Panc1 (cell line): ENCODE measurements at regions not wholly inside any gene's neighbourhood (a gene's known extent, or its start where the extent isn't known, plus 50 kb on each side); places are given as distances from the start of the nearest gene placed in this dataset.

ENCODE experiments used
- ATAC-seq: fragments of 200-7000 bp; cut with Tn5 transposase; 2 replicates; pipeline ENCODE4 v1.9.1; 2020; ENCODE audit warnings: mild to moderate bottlenecking, moderate library complexity
- BruUV-seq: library from RNA; stranded (reverse); fragments of 400-500 nt; replicated peaks from 2 replicates; lab custom pipeline; 2021; lab: Mats Ljungman, UMichigan
- CTCF ChIA-PET: fragments of 300-600 bp; sonication (Branson Sonifier 250); formaldehyde crosslinking; loops from one replicate; lab custom pipeline; 2022; ENCODE audit warnings: antibody characterized with exemption; lab: Charles Lee
- POLR2A ChIA-PET: fragments of 300-600 bp; sonication (Branson Sonifier 250); formaldehyde crosslinking; loops from one replicate; lab custom pipeline; 2022; ENCODE audit warnings: antibody characterized with exemption; lab: Charles Lee
- DNase-seq: peaks from one replicate; pipeline ENCODE4 v3.0.0-alpha.2; 2010; ENCODE audit warnings: low read depth, low spot score
- H3K27ac ChIP-seq: 2 replicates; pipeline ENCODE4 v1.5.1; 2011; ENCODE audit warnings: mild to moderate bottlenecking, low read length, inconsistent platforms
- H3K27me3 ChIP-seq: fragments of 200-500 bp; sonication (Bioruptor generic); 2 replicates; pipeline ENCODE4 v1.6.0; 2014; ENCODE audit warnings: low read length, inconsistent platforms; ENCODE audit not compliant: control insufficient read depth, insufficient read depth
- H3K36me3 ChIP-seq: fragments of 200-500 bp; sonication (Bioruptor generic); 2 replicates; pipeline ENCODE4 v1.5.1; 2014; ENCODE audit warnings: inconsistent platforms, mild to moderate bottlenecking, low read length, moderate library complexity; ENCODE audit not compliant: control insufficient read depth, insufficient read depth
- H3K4me1 ChIP-seq: 2 replicates; pipeline ENCODE4 v1.5.1; 2011; ENCODE audit warnings: inconsistent platforms, mild to moderate bottlenecking, low read length, moderate library complexity; ENCODE audit not compliant: control insufficient read depth, insufficient read depth
- H3K4me3 ChIP-seq, 2 experiments: 2 replicates each; pipeline ENCODE4 v1.5.1; 2011 to 2012; ENCODE audit warnings: low read depth in 2 of 2, low read length in 2 of 2, mild to moderate bottlenecking in 2 of 2, inconsistent platforms in 1 of 2, moderate library complexity in 1 of 2
- H3K9me3 ChIP-seq: fragments of 200-500 bp; sonication (Bioruptor generic); 2 replicates; pipeline ENCODE4 v1.5.1; 2014; ENCODE audit warnings: low read depth, mild to moderate bottlenecking, inconsistent platforms, low read length, moderate library complexity; ENCODE audit not compliant: control insufficient read depth, insufficient read depth
- CTCF ChIP-seq: fragments of 450-650 bp; IDR thresholded peaks from 2 replicates; pipeline ENCODE4 v1.5.1; 2017; ENCODE audit warnings: mild to moderate bottlenecking
- POLR2AphosphoS5 ChIP-seq: IDR thresholded peaks from 2 replicates; pipeline ENCODE4 v1.6.1; 2012; ENCODE audit warnings: mild to moderate bottlenecking, low read depth, low read length, moderate library complexity
- REST ChIP-seq, 2 experiments: IDR thresholded peaks; 2 replicates each; pipeline ENCODE4 v1.6.1; 2011 to 2012; ENCODE audit warnings: low read depth in 2 of 2, control low read depth in 1 of 2, low read length in 1 of 2, mild to moderate bottlenecking in 1 of 2, moderate library complexity in 1 of 2; ENCODE audit not compliant: insufficient read depth in 1 of 2
- SIN3A ChIP-seq: IDR thresholded peaks from 2 replicates; pipeline ENCODE4 v1.6.1; 2012; ENCODE audit warnings: low read depth, mild to moderate bottlenecking, low read length, moderate library complexity, borderline replicate concordance; ENCODE audit not compliant: insufficient read depth
- TCF7L2 ChIP-seq: IDR thresholded peaks from 2 replicates; pipeline ENCODE4 v1.6.1; 2011; ENCODE audit warnings: mild to moderate bottlenecking, low read depth, low read length, inconsistent platforms
- in situ Hi-C: cut with HindIII; loops from 2 replicates; pipeline ENCODE4 v1.10.0; 2016; ENCODE audit warnings: low sequenced_read_pairs, low pct_unique_long_range_greater_than_20kb
- intact Hi-C: fragments of 100-400 bp; cut with micrococcal nuclease; formaldehyde crosslinking; loops from one replicate; pipeline ENCODE4 v1.10.0; 2022; ENCODE audit not compliant: unreplicated experiment

- BruUV-seq = no TSS peak
- ChIA-PET POLR2A (interaction anchor here (0.6 kb wide), 1 partner anchor 1991 kb away, joined by 13 read pairs; no protein-coding TSS in a partner anchor), CTCF (no interaction called here)
- no peak overlapping the region for H3K27ac ChIP-seq
- no peaks in the 10 kb centered on the region for H3K4me1 ChIP-seq
- TF ChIP-seq POLR2AphosphoS5 (no peak), TCF7L2 (no peak), REST (IDR thresholded peaks at IDR 0.05; ENCODE audit: insufficient read depth in 1 of 2, low read depth in 2 of 2, low read length in 1 of 2) (no peak), CTCF (no peak)
- no peaks in the 10 kb centered on the region for H3K9me3 ChIP-seq
- in situ Hi-C loops (no loop called here), intact Hi-C loops (no loop called here)
- no peak overlapping the region for H3K4me3 ChIP-seq
- no peaks in the 10 kb centered on the region for H3K27me3 ChIP-seq
- DNase-seq = no peak
- H3K36me3 ChIP-seq = no peaks in the 10 kb centered on the region
- no peak for ATAC-seq
These were observed 210.5 kb downstream of the RNF144A start for GRCh38 chr2:7127687-7128086.

- Histone ChIP-seq H3K4me1 (no peaks in the 10 kb centered on the region), H3K27me3 (no peaks in the 10 kb centered on the region), H3K36me3 (no peaks in the 10 kb centered on the region), H3K4me3 (no peak overlapping the region), H3K9me3 (no peaks in the 10 kb centered on the region), H3K27ac (no peak overlapping the region)
- no peak for ATAC-seq
- no peak for TF ChIP-seq POLR2AphosphoS5
- TF ChIP-seq TCF7L2 = no peak
- no peak for TF ChIP-seq CTCF
- no peak for TF ChIP-seq SIN3A
- no peak for TF ChIP-seq REST (IDR thresholded peaks at IDR 0.05; ENCODE audit: insufficient read depth in 1 of 2, low read depth in 2 of 2, low read length in 1 of 2)
- no peak for DNase-seq
- CTCF ChIA-PET = no interaction called here
- in situ Hi-C loops = no loop called here
- POLR2A ChIA-PET = no interaction called here
- no TSS peak for BruUV-seq
- intact Hi-C loops = no loop called here
These were observed 214.0 kb downstream of the RNF144A start for GRCh38 chr2:7131261-7131660.
